Superior temporal gyrus (tissue), 1 donor: ENCODE measurements at regions not wholly inside any gene's neighbourhood (a gene's known extent, or its start where the extent isn't known, plus 50 kb on each side); places are given as distances from the start of the nearest gene placed in this dataset.
"Not testable (repeated sequence)": the region's sequence is repeated elsewhere in the genome, so short reads cannot be mapped to it uniquely, and the experiment has no call there.

Source experiments
- DNase-seq: peaks from one replicate; pipeline ENCODE4 v3.0.0-alpha.2; 2016; ENCODE audit errors: extremely low spot score

GRCh38 chr2:176922545-176922944 is 290.0 kb upstream of the HNRNPA3 start:
- not testable (repeated sequence) for DNase-seq

GRCh38 chr2:176923205-176923604 is 289.4 kb upstream of the HNRNPA3 start:
- no peak for DNase-seq

DNA sequence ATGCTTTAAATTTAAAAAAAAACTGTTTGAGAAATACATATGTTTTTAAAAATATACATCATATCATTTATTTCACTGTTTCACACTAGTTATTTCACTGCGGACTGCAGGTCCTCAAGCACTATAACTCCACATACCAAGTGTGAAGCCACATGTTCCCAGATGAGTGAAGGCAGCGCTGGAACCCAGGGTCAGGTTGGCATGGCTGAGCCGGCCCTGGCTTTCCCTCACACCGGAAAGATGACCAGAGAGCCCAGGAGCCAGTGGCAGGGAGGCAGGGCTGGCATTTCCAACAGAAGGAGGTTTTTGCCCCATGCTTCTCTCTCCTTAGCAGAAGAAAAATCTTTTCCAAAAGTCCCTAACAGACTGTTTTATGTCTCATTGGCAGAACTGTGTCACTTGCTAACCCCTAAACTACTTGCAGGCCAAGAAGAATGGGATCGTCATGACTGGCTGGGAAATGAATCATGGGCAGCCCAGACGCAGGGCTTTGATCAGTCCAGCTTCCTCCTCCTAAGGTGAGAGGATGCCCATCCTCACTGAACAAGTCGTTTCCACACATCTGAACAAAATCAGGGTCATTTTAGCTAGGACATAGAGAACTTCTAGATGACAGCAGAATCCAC is 287.6 kb upstream of the HNRNPA3 start:
- DNase-seq = no peak

GRCh38 chr2:176926453-176926852 is 286.1 kb upstream of the HNRNPA3 start:
- no peak for DNase-seq

DNA sequence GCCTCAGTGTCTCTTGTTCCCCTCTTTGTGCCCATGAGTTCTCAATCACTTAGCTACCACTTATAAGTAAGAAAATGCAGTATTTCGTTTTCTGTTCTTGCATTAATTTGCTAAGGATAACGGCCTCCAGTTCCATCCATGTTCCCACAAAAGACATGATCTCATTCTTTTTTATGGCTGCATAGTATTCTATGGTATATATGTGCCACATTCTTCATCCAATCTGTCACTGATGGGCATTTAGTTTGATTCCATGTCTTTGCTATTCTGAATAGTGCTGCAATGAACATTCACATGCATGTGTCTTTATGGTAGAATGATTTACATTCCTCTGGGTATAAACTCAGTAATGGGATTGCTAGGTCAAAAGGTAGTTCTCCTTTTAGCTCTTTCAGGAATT is 283.2 kb upstream of the HNRNPA3 start:
- DNase-seq = not testable (repeated sequence)

DNA sequence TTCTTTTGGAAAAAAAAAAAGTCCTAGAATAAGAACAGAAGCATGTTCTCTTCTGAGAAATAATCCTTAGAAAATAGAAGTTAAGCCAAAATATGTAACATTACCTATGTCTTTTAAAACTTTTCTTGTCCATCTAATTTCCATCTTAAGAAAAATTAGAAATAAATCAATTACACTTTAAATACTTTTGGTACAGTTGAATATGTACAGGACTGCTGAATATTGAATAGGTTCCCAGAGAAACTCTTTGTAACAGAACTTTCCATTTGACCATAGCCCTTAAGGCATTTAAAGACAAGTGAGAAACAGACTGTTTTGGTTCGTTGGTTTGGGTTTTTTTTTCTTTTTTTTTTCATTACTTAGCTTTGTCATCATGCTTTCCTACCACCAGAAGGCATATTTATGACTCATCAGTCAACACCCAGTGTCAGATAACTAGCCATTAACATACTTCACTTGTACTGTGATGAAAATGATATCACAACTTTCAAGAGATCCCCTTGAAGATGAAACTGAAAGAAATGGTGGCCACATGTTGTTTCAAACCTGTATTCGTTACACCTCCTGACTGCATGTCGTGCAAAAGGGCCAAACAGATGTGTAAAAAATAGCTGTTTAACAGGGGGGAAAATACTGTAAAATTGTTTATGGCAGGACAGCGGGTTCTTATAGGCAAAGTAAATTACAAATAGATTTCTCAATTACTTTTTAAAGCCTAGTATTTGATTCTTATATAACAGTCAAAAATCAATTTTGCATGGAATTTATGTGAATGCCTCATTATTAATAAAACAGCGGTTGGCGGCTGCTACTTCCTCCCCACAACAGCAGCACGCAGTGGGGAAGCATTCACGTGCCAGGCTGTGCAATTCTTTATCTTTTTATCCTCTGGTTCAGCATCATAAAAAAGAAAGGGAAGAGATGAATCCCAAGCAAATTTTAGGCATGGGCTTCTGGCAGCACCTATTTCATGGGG is 280.7 kb upstream of the HNRNPA3 start:
- no peak for DNase-seq

GRCh38 chr2:176934131-176934530 is 278.5 kb upstream of the HNRNPA3 start:
- DNase-seq = no peak

DNA sequence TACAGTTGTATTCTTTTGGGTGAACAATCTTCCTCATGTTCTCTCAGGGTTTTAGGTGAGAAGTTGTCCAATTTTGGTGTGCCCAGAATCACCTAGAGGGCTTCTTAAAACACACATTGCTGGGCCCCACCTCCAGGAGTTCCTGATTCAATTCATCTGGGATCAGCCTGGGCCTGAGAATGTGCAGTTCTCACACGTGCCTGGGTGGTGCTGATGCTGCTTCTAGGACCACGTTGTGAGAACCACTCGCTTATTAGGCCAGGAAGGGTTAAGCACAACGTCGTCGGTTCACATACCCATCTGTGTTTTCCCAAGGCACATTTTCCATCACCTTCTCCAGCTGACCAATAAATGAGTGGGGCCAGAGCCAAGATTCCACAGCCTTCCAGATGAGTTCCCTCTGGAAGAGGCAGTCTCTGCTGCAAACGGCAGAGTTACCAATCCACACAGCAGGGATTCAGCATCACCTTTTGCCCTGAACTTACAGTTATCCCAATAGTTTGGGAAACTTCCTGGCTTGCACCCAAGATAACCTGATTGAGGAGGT is 277.7 kb upstream of the HNRNPA3 start:
- DNase-seq = no peak

- DNase-seq = no peak
Observed at GRCh38 chr2:176935543-176936102, 277.0 kb upstream of the HNRNPA3 start.

DNA sequence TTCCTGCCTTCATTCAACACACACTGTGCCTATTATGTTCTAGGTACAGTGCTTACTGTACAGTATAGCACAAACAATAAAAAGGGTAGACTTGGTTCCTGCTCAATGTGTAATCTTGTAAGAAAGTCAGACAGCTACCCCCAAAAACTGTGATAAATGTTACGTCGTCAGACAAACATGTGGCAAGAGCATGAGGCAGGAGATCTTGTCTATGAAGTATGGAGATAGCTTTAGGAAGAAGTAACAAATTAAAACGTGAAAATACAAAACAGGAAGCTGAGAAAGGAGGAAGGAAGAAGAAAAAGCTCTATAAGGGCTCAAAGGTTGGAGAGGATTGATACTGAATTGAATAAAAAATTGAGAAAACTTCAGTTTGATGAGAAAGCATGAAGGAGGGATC is 276.2 kb upstream of the HNRNPA3 start:
- no peak for DNase-seq

- DNase-seq = no peak
Observed at GRCh38 chr2:176944998-176945397, 267.6 kb upstream of the HNRNPA3 start.

DNA sequence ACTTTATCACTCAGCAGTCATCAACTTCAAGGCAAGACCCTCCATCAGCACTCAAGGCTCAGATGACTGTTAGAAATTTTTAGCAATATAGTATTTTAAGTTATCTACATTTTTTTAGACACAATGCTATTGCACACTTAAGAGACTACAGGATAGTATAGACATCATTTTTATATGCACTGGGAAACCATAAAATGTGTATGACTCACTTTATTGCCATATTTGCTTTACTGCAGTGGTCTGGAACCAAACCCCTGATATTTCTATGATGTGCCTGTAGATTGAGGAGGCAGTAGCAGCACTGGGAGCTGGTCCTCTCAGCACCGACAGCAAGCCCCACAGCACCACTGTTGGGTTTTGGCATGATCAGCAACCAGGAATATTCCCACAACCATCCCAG is 264.8 kb upstream of the HNRNPA3 start:
- DNase-seq = no peak

DNA sequence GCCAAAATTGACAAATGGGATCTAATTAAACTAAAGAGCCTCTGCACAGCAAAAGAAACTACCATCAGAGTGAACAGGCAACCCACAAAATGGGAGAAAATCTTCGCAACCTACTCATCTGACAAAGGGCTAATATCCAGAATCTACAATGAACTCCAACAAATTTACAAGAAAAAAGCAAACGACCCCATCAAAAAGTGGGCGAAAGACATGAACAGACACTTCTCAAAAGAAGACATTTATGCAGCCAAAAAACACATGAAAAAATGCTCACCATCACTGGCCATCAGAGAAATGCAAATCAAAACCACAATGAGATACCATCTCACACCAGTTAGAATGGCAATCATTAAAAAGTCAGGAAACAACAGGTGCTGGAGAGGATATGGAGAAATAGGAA is 261.4 kb upstream of the HNRNPA3 start:
- not testable (repeated sequence) for DNase-seq

GRCh38 chr2:176956791-176957190 is 255.8 kb upstream of the HNRNPA3 start:
- no peak for DNase-seq

- no peak for DNase-seq
Observed at GRCh38 chr2:176959614-176960013, 253.0 kb upstream of the HNRNPA3 start.

- DNase-seq = no peak
Observed at GRCh38 chr2:176960061-176960460, 252.5 kb upstream of the HNRNPA3 start.

DNA sequence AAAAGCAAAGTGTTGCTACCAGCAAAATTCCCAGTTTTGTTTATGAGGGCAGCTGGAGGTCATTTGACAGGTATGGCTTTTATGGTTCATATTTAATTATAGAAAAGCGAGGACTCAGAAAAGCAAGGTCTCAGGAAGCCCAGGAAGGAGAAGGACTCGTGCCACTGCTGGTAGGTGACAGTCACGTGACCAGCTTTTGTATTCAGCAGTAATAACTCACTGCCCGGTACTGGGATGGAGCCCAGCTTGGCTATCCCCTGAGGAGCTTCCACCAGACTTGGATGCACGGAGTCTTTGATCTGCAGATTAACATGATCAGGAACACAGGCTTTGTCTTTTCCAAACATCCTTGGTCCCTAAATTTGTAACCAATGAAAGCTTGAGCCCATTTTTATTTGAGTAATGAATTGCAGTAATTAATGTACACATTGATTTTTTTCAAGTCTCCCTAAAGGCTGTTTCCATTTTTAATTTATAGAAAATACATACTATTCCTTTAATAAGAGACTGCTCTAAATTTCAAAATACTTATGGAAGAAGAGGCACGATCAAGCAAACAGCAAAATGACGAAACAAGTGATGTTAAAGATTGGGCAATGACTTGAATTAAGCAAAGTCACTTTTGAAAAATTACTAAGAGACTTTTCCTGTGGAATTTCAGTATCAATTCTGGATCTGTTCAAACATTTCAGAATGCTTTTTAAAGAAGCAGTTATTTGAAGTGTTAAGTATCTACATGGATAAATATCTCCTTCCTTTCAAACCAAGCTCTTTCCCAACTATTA is 251.7 kb upstream of the HNRNPA3 start:
- DNase-seq = no peak

DNA sequence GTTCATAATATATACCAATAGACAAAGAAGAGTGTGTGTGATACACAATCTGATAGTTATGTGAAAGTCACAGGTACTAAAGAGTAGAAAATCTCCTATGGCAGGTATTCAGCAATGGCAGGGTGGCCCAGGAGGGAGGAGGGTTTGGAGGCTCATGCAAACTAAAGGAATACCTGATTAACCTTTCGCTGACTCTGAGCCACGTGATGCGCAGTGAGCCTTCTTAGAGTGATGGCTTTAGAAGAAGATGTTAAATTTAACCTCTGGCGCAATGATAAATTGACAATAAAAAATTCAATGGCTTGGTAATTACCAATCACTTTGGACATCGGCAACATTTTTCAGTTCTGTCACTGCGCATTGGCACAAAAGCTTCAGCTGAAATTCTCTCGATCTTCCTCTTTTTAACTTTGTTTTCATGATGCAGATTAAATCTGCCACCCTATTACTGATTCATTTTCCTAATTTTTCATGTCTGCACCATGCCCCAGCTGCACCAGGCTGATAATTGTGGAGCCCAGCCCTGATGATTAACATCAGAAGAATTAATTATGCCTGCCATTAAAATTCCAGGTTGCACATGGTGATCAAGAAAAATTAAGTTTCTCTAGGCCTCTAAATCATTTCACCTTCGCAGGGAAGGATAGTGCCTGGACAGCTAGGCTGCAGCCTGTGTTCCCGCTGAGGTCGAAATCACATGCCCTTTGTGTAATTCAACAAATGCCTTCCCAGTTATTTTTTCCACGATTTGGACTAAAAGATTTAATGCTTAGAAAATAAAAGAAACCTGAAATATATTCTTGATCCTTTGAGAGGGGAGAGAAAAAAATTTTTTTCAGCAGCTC is 250.6 kb upstream of the HNRNPA3 start:
- DNase-seq = no peak

DNA sequence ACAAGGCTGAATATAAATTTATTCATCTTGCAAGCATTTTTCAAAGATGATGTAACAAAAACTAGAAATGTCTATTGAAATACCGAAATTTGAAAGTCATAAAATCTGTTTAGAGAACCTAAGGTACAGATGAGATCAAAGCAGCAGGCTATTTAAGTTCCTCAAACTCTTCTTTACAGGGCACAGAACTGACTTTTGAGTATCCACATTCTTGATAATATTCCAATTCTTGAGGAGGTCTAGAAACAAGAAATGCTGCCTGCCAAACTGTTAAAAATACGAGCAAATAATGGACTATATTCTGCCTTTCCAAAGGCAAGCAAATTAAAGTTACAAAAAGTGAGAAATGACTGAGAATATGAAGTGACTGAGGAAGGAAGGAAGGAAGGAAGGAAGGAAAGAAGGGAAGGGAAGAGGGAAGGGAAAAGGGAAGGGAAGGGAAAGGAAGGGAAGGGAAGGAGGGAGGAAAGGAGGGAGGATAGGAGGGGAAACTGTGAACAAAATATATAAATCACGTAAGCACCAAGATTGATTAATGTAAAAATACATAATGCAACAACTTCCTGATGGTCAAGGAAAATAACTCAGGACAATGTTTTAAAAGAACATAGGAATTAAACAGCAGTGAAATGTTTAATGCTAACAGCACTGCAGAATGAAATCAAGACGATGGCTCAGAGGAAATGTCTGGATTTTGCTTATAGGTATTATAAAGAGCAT is 248.9 kb upstream of the HNRNPA3 start:
- DNase-seq = no peak

- DNase-seq = no peak
Observed at GRCh38 chr2:176967911-176968450, 244.6 kb upstream of the HNRNPA3 start.
